A673 (cell line): ENCODE measurements at regions not wholly inside any gene's neighbourhood (a gene's known extent, or its start where the extent isn't known, plus 50 kb on each side); places are given as distances from the start of the nearest gene placed in this dataset.

Experiments
- BruUV-seq: library from RNA; stranded (reverse); fragments of 400-500 nt; replicated peaks from 2 replicates; lab custom pipeline; 2021; lab: Mats Ljungman, UMichigan
- CTCF ChIA-PET: fragments of 300-600 bp; sonication (Branson Sonifier 250); formaldehyde crosslinking; loops from one replicate; lab custom pipeline; 2022; ENCODE audit warnings: antibody characterized with exemption; lab: Charles Lee
- POLR2A ChIA-PET: fragments of 300-600 bp; sonication (Branson Sonifier 250); formaldehyde crosslinking; loops from one replicate; lab custom pipeline; 2022; ENCODE audit warnings: antibody characterized with exemption; ENCODE audit not compliant: low non-redundant PET; lab: Charles Lee
- DNase-seq: peaks from one replicate; pipeline ENCODE4 v3.0.0-alpha.2; 2015; ENCODE audit warnings: low spot score
- H3K27ac ChIP-seq: fragments of 200-600 bp; sonication (generic); 2 replicates; pipeline ENCODE4 v1.5.1; 2016; ENCODE audit warnings: mixed run types, low read depth, mild to moderate bottlenecking, mixed read lengths, antibody characterized with exemption, low read length; ENCODE audit not compliant: poor library complexity, severe bottlenecking
- H3K27me3 ChIP-seq: fragments of 200-600 bp; sonication (generic); replicated peaks from 2 replicates; pipeline ENCODE4 v1.6.1; 2017; ENCODE audit warnings: mixed run types, low read depth, mild to moderate bottlenecking, mixed read lengths, antibody characterized with exemption, low read length; ENCODE audit not compliant: insufficient read depth, poor library complexity
- H3K36me3 ChIP-seq: fragments of 200-600 bp; sonication (generic); 2 replicates; pipeline ENCODE4 v1.6.1; 2016; ENCODE audit warnings: mixed run types, mild to moderate bottlenecking, mixed read lengths, antibody characterized with exemption, low read length; ENCODE audit not compliant: insufficient read depth, poor library complexity, severe bottlenecking
- H3K4me1 ChIP-seq: fragments of 200-600 bp; sonication (generic); 2 replicates; pipeline ENCODE4 v1.6.1; 2017; ENCODE audit warnings: mixed run types, mild to moderate bottlenecking, mixed read lengths, antibody characterized with exemption, low read length; ENCODE audit not compliant: insufficient read depth, poor library complexity, severe bottlenecking
- H3K4me3 ChIP-seq: fragments of 200-600 bp; sonication (generic); 2 replicates; pipeline ENCODE4 v1.5.1; 2016; ENCODE audit warnings: low read depth, mixed run types, mild to moderate bottlenecking, mixed read lengths, low read length; ENCODE audit not compliant: poor library complexity, severe bottlenecking
- H3K9me3 ChIP-seq: fragments of 200-600 bp; sonication (generic); 2 replicates; pipeline ENCODE4 v1.6.1; 2016; ENCODE audit warnings: mixed run types, low read depth, mild to moderate bottlenecking, mixed read lengths, antibody characterized with exemption, low read length; ENCODE audit not compliant: poor library complexity, severe bottlenecking
- CTCF ChIP-seq: fragments of 300-800, 200-600 bp; sonication (generic); conservative IDR thresholded peaks from 2 replicates; pipeline ENCODE4 v1.5.1; 2017; ENCODE audit warnings: low read depth, mild to moderate bottlenecking, antibody characterized with exemption, low read length, moderate library complexity, mixed read lengths
- EZH2 ChIP-seq: fragments of 200-600 bp; sonication (generic); IDR thresholded peaks from 2 replicates; pipeline ENCODE4 v1.6.1; 2017; ENCODE audit warnings: borderline replicate concordance, low read depth, mild to moderate bottlenecking, mixed read lengths, antibody characterized with exemption, low read length; ENCODE audit not compliant: poor library complexity, severe bottlenecking
- intact Hi-C: fragments of 100-400 bp; cut with micrococcal nuclease; formaldehyde crosslinking; loops from one replicate; pipeline ENCODE4 v1.10.0; 2022; ENCODE audit not compliant: unreplicated experiment

- no peak for DNase-seq
- BruUV-seq: no TSS peak
- Histone ChIP-seq H3K27me3 (no peaks in the 10 kb centered on the region), H3K4me3 (no peak overlapping the region), H3K36me3 (no peaks in the 10 kb centered on the region), H3K9me3 (no peaks in the 10 kb centered on the region), H3K27ac (no peak overlapping the region), H3K4me1 (no peaks in the 10 kb centered on the region)
- TF ChIP-seq CTCF: no peak
- no peak for TF ChIP-seq EZH2
- POLR2A ChIA-PET: no interaction called here
- CTCF ChIA-PET: no interaction called here
- intact Hi-C loops: no loop called here
Measured at GRCh38 chr16:54585998-54586340, 299.4 kb upstream of the IRX3 start.

GRCh38 chr16:54585094-54585997 lies 298.8 kb upstream of the IRX3 start:
- no peaks in the 10 kb centered on the region for H3K36me3 ChIP-seq
- BruUV-seq: no TSS peak
- ChIA-PET CTCF (no interaction called here), POLR2A (no interaction called here)
- no peaks in the 10 kb centered on the region for H3K4me1 ChIP-seq
- no peaks in the 10 kb centered on the region for H3K27me3 ChIP-seq
- H3K27ac ChIP-seq: no peak overlapping the region
- no peaks in the 10 kb centered on the region for H3K9me3 ChIP-seq
- no peak for DNase-seq
- intact Hi-C loops: no loop called here
- no peak overlapping the region for H3K4me3 ChIP-seq
- TF ChIP-seq EZH2 (no peak), CTCF (no peak)

DNA sequence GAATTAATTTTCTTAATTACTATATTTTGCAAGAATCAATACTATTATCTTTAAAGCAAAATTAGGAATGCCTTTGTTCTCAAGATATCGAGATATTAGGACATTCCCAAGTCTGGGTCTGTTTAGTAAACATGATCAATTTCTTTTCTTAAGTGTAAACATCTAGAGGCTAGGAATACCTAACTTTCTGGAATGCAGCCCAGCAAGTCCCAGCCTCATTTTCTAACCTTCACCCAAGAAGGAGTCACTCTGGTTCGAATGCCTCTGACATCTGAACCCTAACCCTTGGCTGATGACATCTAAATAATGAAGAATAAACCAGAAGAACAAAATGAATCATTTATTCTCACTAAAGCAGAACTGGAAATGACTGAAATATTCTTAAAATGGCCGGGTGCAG lies 297.5 kb upstream of the IRX3 start:
- H3K27ac ChIP-seq: no peak overlapping the region
- ChIA-PET POLR2A (no interaction called here), CTCF (no interaction called here)
- DNase-seq: no peak
- H3K9me3 ChIP-seq: no peaks in the 10 kb centered on the region
- H3K36me3 ChIP-seq: no peaks in the 10 kb centered on the region
- intact Hi-C loops: no loop called here
- no peak overlapping the region for H3K4me3 ChIP-seq
- H3K27me3 ChIP-seq: no peaks in the 10 kb centered on the region
- BruUV-seq: no TSS peak
- no peaks in the 10 kb centered on the region for H3K4me1 ChIP-seq
- no peak for TF ChIP-seq EZH2
- TF ChIP-seq CTCF: no peak
